Gastroesophageal sphincter (tissue), 3 donors: ENCODE measurements at regions not wholly inside any gene's neighbourhood (a gene's known extent, or its start where the extent isn't known, plus 50 kb on each side); places are given as distances from the start of the nearest gene placed in this dataset.

Experiments
- POLR2AphosphoS5 ChIP-seq: sonication (generic); formaldehyde crosslinking; IDR thresholded peaks from one replicate; pipeline ENCODE4 v1.6.1; 2017; ENCODE audit warnings: antibody characterized with exemption
- TF ChIP-seq, protein P1 (sequence below), 4 experiments: fragments of 200-600 bp in 2 of 4; fragments of 450-650 bp in 2 of 4; sonication (generic) in 1 of 4; IDR thresholded peaks; one replicate each; pipeline ENCODE4 v1.5.1; 2017 to 2019; ENCODE audit warnings: antibody characterized with exemption in 4 of 4, mild to moderate bottlenecking in 2 of 4, moderate library complexity in 2 of 4

GRCh38 chr9:31236344-31236743, 1148.1 kb upstream of the ACO1 start:
- TF ChIP-seq POLR2AphosphoS5 = no peak
- TF ChIP-seq, protein P1, sequence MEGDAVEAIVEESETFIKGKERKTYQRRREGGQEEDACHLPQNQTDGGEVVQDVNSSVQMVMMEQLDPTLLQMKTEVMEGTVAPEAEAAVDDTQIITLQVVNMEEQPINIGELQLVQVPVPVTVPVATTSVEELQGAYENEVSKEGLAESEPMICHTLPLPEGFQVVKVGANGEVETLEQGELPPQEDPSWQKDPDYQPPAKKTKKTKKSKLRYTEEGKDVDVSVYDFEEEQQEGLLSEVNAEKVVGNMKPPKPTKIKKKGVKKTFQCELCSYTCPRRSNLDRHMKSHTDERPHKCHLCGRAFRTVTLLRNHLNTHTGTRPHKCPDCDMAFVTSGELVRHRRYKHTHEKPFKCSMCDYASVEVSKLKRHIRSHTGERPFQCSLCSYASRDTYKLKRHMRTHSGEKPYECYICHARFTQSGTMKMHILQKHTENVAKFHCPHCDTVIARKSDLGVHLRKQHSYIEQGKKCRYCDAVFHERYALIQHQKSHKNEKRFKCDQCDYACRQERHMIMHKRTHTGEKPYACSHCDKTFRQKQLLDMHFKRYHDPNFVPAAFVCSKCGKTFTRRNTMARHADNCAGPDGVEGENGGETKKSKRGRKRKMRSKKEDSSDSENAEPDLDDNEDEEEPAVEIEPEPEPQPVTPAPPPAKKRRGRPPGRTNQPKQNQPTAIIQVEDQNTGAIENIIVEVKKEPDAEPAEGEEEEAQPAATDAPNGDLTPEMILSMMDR (IDR thresholded peaks at IDR 0.05) = no peak
